A549 (cell line): ENCODE measurements at regions not wholly inside any gene's neighbourhood (a gene's known extent, or its start where the extent isn't known, plus 50 kb on each side); places are given as distances from the start of the nearest gene placed in this dataset.

ENCODE experiments used
- ATAC-seq, 2 experiments: fragments of 200-7000 bp in 1 of 2; fragments of >200 bp in 1 of 2; cut with Nextera tagmentation in 1 of 2; cut with Tn5 transposase in 1 of 2; 3 replicates each; pipeline versions ENCODE4 v1.8.0 to v1.9.1; 2018 to 2020; ENCODE audit warnings: mild to moderate bottlenecking in 1 of 2, moderate library complexity in 1 of 2
- CTCF ChIA-PET: fragments of 300-600 bp; sonication (Branson Sonifier 250); formaldehyde crosslinking; extraction: SDS; loops from one replicate; lab custom pipeline; 2021; ENCODE audit warnings: antibody characterized with exemption, inconsistent platforms; lab: Yijun Ruan, JAX
- POLR2A ChIA-PET: fragments of 350-600 bp; formaldehyde crosslinking; extraction: SDS; loops from one replicate; lab custom pipeline; 2021; ENCODE audit warnings: antibody characterized with exemption, inconsistent platforms; lab: Yijun Ruan, JAX
- DNase-seq, 2 experiments: peaks; one replicate each; pipeline versions ENCODE4 v3.0.0 to v3.0.0-alpha.2; 2011 to 2016; ENCODE audit warnings: low read depth in 1 of 2, low spot score in 1 of 2
- FAIRE-seq: peaks from 2 replicates; lab custom pipeline; 2011; peaks lifted over from hg19 to GRCh38; lab: Jason Lieb, UNC
- H3K27ac ChIP-seq, 2 experiments: fragments of >200 bp; sonication (Bioruptor Twin); formaldehyde crosslinking; 3 replicates each; pipeline ENCODE4 v1.5.1; 2016 to 2017
- H3K4me1 ChIP-seq: fragments of >200 bp; sonication (Bioruptor Twin); formaldehyde crosslinking; 3 replicates; pipeline ENCODE4 v1.6.1; 2016
- H3K4me2 ChIP-seq: fragments of >200 bp; sonication (Bioruptor Twin); formaldehyde crosslinking; 3 replicates; pipeline ENCODE4 v1.6.1; 2016
- H3K4me3 ChIP-seq: fragments of >200 bp; sonication (Bioruptor Twin); formaldehyde crosslinking; 3 replicates; pipeline ENCODE4 v1.5.1; 2016
- H3K9me3 ChIP-seq: fragments of >200 bp; sonication (Bioruptor Twin); formaldehyde crosslinking; 3 replicates; pipeline ENCODE4 v1.6.1; 2016
- CBX8 ChIP-seq: fragments of 200-600 bp; sonication (generic); IDR thresholded peaks from 2 replicates; pipeline ENCODE4 v1.6.1; 2016
- CHD4 ChIP-seq: fragments of 200-600 bp; sonication (generic); IDR thresholded peaks from 2 replicates; pipeline ENCODE4 v1.6.1; 2016; ENCODE audit warnings: antibody characterized with exemption, mild to moderate bottlenecking, borderline replicate concordance
- EP300 ChIP-seq, 2 experiments: fragments of >200 bp; sonication (Bioruptor Twin); formaldehyde crosslinking; IDR thresholded peaks; 2 replicates in 1 of 2; 3 replicates in 1 of 2; pipeline ENCODE4 v1.6.1; 2016 to 2017
- ESRRA ChIP-seq: fragments of 150-350 bp; IDR thresholded peaks from 2 replicates; pipeline ENCODE4 v1.6.1; 2014; ENCODE audit warnings: mild to moderate bottlenecking, low read length, borderline replicate concordance
- FOSB ChIP-seq: fragments of 250-450 bp; sonication (Bioruptor Pico); IDR thresholded peaks from 2 replicates; pipeline ENCODE4 v1.5.0; 2020; ENCODE audit warnings: mild to moderate bottlenecking, moderate library complexity
- FOSL2 ChIP-seq, 2 experiments: fragments of 450-650 bp in 1 of 2; fragments of >200 bp in 1 of 2; sonication (Bioruptor Twin) in 1 of 2; formaldehyde crosslinking; IDR thresholded peaks; 2 replicates each; pipeline versions ENCODE4 v1.5.0 to v1.6.1; 2016 to 2020; ENCODE audit warnings: mild to moderate bottlenecking in 1 of 2, moderate library complexity in 1 of 2
- FOXS1 ChIP-seq: fragments of 250-450 bp; sonication (Bioruptor Pico); IDR thresholded peaks from 2 replicates; pipeline ENCODE4 v1.5.0; 2020; ENCODE audit warnings: mild to moderate bottlenecking, moderate library complexity
- HOXA7 ChIP-seq: fragments of 250-450 bp; sonication (Bioruptor Pico); IDR thresholded peaks from 2 replicates; pipeline ENCODE4 v1.5.0; 2020; ENCODE audit warnings: mild to moderate bottlenecking, moderate library complexity
- HOXB13 ChIP-seq: fragments of 250-450 bp; sonication (Bioruptor Pico); IDR thresholded peaks from 2 replicates; pipeline ENCODE4 v1.5.0; 2020; ENCODE audit warnings: low read depth, mild to moderate bottlenecking, moderate library complexity
- HOXB5 ChIP-seq: fragments of 250-450 bp; sonication (Bioruptor Pico); IDR thresholded peaks from 2 replicates; pipeline ENCODE4 v1.5.0; 2020; ENCODE audit warnings: mild to moderate bottlenecking, moderate library complexity
- JUN ChIP-seq, 2 experiments: fragments of >200 bp; sonication (Bioruptor Twin); formaldehyde crosslinking; IDR thresholded peaks; 2 replicates in 1 of 2; 3 replicates in 1 of 2; pipeline ENCODE4 v1.6.1; 2016 to 2017
- KDM1A ChIP-seq: fragments of 200-600 bp; sonication (generic); IDR thresholded peaks from 2 replicates; pipeline ENCODE4 v1.6.1; 2016; ENCODE audit warnings: low read depth, mild to moderate bottlenecking
- MAFK ChIP-seq: fragments of 450-650 bp; IDR thresholded peaks from 2 replicates; pipeline ENCODE4 v1.6.1; 2014; ENCODE audit not compliant: partially characterized antibody
- MAZ ChIP-seq: fragments of 150-350 bp; IDR thresholded peaks from 2 replicates; pipeline ENCODE4 v1.6.1; 2014; ENCODE audit warnings: antibody characterized with exemption, low read depth, low read length, borderline replicate concordance
- POLR2AphosphoS2 ChIP-seq: conservative IDR thresholded peaks from 2 replicates; pipeline ENCODE4 v1.6.1; 2012; ENCODE audit warnings: low read length, improper control_type of control experiment, inconsistent platforms
- RAD21 ChIP-seq, 2 experiments: fragments of >200 bp in 1 of 2; sonication (Bioruptor Twin) in 1 of 2; formaldehyde crosslinking in 1 of 2; IDR thresholded peaks in 1 of 2; conservative IDR thresholded peaks in 1 of 2; 2 replicates in 1 of 2; 3 replicates in 1 of 2; pipeline ENCODE4 v1.6.1; 2012 to 2018; ENCODE audit warnings: inconsistent platforms in 1 of 2
- RARB ChIP-seq: fragments of 250-450 bp; sonication (Bioruptor Pico); IDR thresholded peaks from 2 replicates; pipeline ENCODE4 v1.8.0; 2021; ENCODE audit warnings: mild to moderate bottlenecking, moderate library complexity
- RNF2 ChIP-seq: fragments of 200-600 bp; sonication (generic); IDR thresholded peaks from 2 replicates; pipeline ENCODE4 v1.6.1; 2016; ENCODE audit warnings: low read depth, mild to moderate bottlenecking, antibody characterized with exemption, moderate library complexity, borderline replicate concordance
- SREBF2 ChIP-seq: fragments of 450-650 bp; IDR thresholded peaks from 2 replicates; pipeline ENCODE4 v1.6.1; 2014; ENCODE audit warnings: mild to moderate bottlenecking, moderate library complexity
- ZC3H11A ChIP-seq: fragments of 450-650 bp; IDR thresholded peaks from 2 replicates; pipeline ENCODE4 v1.6.1; 2014; ENCODE audit warnings: antibody characterized with exemption, mild to moderate bottlenecking
- ZFP36 ChIP-seq: fragments of 450-650 bp; IDR thresholded peaks from 2 replicates; pipeline ENCODE4 v1.6.1; 2014; ENCODE audit warnings: borderline replicate concordance; ENCODE audit not compliant: partially characterized antibody
- ZNF302 ChIP-seq: fragments of 250-450 bp; sonication (Bioruptor Pico); IDR thresholded peaks from 2 replicates; pipeline ENCODE4 v1.9.0; 2021; ENCODE audit warnings: inconsistent platforms, mild to moderate bottlenecking, moderate library complexity
- ZSCAN20 ChIP-seq: fragments of 250-450 bp; sonication (Bioruptor Pico); IDR thresholded peaks from 2 replicates; pipeline ENCODE4 v1.8.0; 2022; ENCODE audit warnings: mild to moderate bottlenecking, moderate library complexity
- WGBS: methylation state at CpG from one replicate; pipeline ENCODE4 v1.1.6; 2017; ENCODE audit errors: missing lambda C conversion rate; 5-methylcytosine and 5-hydroxymethylcytosine counted together
- TF ChIP-seq, protein P1 (sequence below): fragments of >200 bp; sonication (Bioruptor Twin); formaldehyde crosslinking; IDR thresholded peaks from 3 replicates; pipeline ENCODE4 v1.6.1; 2016
- TF ChIP-seq, protein P2 (sequence below): fragments of >200 bp; sonication (Bioruptor Twin); formaldehyde crosslinking; IDR thresholded peaks from 2 replicates; pipeline ENCODE4 v1.6.1; 2016
- TF ChIP-seq, protein P3 (sequence below): fragments of >200 bp; sonication (Bioruptor Twin); formaldehyde crosslinking; IDR thresholded peaks from 3 replicates; pipeline ENCODE4 v1.5.1; 2016
- TF ChIP-seq, protein P4 (sequence below): fragments of 250-450 bp; sonication (Bioruptor Pico); IDR thresholded peaks from 2 replicates; pipeline ENCODE4 v1.5.0; 2020; ENCODE audit warnings: low read depth, mild to moderate bottlenecking, moderate library complexity

DNA sequence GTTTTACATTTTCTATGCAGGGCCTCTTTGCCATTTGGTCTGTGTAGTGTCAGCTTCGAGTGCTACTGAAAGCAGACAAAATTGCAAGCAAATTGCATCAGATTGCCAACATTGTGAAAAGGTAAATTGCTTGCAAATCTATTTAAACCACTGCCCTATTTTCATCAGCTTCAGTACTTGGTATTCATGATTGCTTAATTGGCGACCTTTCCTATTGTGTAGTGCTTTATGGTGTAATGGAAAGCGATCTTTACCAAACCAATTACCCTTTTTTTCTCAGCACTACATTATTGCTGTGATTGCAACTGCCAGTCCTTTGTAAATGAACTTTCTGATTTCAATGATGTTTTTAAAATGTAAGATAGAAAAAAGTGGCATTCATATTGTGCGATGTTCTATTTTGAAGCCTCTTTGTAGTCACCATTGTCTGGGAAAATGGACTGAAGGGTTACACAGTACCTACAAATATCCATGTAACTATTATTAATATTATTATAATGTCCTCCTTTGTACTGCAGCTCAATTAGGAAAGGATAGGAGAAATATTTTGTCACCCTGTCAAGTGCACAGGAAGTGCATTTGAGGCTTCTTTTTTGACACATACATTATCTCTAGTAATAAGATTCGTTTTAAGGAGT is 177.7 kb upstream of the SP8 start:
- ChIA-PET POLR2A (no interaction called here), CTCF (interaction anchor here (1.0 kb wide), 1 partner anchor 26 kb away, joined by 4 read pairs; no protein-coding TSS in a partner anchor)
- Histone ChIP-seq H3K4me3 (no peak overlapping the region), H3K9me3 (no peaks in the 10 kb centered on the region), H3K27ac (no peak overlapping the region), H3K4me1 (no peaks in the 10 kb centered on the region), H3K4me2 (no peak overlapping the region)
- FAIRE-seq (no peak), DNase-seq (no peak), ATAC-seq (no peak)
- no peak for TF ChIP-seq MAFK
- no peak for TF ChIP-seq SREBF2
- no peak for TF ChIP-seq POLR2AphosphoS2
- TF ChIP-seq ESRRA = no peak
- no peak for TF ChIP-seq EP300 (IDR thresholded peaks at IDR 0.05)
- TF ChIP-seq HOXB13 (CRISPR knock-in tag) = no peak
- TF ChIP-seq ZNF302 (CRISPR knock-in tag) = no peak
- TF ChIP-seq KDM1A = no peak
- TF ChIP-seq, protein P1, sequence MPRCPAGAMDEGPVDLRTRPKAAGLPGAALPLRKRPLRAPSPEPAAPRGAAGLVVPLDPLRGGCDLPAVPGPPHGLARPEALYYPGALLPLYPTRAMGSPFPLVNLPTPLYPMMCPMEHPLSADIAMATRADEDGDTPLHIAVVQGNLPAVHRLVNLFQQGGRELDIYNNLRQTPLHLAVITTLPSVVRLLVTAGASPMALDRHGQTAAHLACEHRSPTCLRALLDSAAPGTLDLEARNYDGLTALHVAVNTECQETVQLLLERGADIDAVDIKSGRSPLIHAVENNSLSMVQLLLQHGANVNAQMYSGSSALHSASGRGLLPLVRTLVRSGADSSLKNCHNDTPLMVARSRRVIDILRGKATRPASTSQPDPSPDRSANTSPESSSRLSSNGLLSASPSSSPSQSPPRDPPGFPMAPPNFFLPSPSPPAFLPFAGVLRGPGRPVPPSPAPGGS = no peak
- TF ChIP-seq CBX8 = no peak
- 20% methylated on average over 5 of the region's 5 CpGs for WGBS

DNA sequence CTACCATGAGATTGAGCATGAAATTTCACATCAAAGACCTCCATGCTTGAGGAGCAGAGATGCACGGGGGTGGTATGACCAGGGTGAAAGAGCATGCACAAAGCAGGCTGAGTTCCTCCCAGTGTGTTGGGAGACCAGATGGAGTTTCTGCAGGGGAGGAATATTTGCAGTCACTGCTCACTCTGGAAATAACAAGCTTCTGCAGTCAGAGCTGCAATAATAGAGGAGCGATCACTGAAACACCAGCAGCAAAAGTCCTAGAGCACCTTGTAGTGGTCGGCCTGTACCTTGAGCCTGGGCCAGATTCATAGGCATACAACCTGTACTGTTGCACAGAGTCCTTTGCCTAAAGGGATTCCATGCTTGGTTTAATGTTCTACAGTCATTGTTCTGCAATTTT is 184.5 kb upstream of the SP8 start:
- CTCF ChIA-PET = interaction anchor here (0.7 kb wide), 1 partner anchor 27 kb away, joined by 3 read pairs; no protein-coding TSS in a partner anchor
- Histone ChIP-seq H3K27ac (no peak overlapping the region), H3K4me2 (no peak overlapping the region), H3K4me1 (no peaks in the 10 kb centered on the region), H3K4me3 (no peak overlapping the region), H3K9me3 (no peaks in the 10 kb centered on the region)
- TF ChIP-seq FOSL2 (IDR thresholded peaks at IDR 0.05) = no peak
- TF ChIP-seq FOSL2 (CRISPR knock-in tag; IDR thresholded peaks at IDR 0.05) = no peak
- TF ChIP-seq FOXS1 (CRISPR knock-in tag) = no peak
- no peak for DNase-seq
- no peak for FAIRE-seq
- WGBS = 22% methylated on average over 3 of the region's 3 CpGs
- POLR2A ChIA-PET = no interaction called here
- ATAC-seq = no peak

DNA sequence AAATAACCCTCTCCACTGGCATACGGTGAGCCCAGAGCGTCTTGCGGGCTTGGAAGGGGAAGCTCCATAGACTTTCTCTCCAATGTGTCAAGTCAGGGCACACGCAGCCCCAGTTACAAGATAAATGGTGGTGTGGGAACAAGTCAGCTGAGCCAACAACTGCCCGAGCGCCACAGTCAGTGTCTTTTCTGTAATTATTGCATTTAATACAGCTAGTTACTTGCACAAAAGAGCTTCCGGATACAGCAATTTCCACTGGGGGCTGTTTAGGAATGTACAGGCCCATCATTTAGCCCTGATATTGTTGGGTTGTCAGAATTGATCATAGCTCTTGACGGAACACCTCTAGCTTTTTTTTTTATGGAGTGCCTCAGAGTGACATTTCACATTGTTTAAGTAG is 193.5 kb upstream of the SP8 start:
- H3K27ac ChIP-seq = no peak overlapping the region
- TF ChIP-seq RARB (CRISPR knock-in tag) = no peak
- TF ChIP-seq ZC3H11A = no peak
- no peak for TF ChIP-seq FOSB (CRISPR knock-in tag)
- TF ChIP-seq JUN (IDR thresholded peaks at IDR 0.05) = no peak
- no peak for TF ChIP-seq RNF2
- TF ChIP-seq CHD4 = no peak
- TF ChIP-seq, protein P2, sequence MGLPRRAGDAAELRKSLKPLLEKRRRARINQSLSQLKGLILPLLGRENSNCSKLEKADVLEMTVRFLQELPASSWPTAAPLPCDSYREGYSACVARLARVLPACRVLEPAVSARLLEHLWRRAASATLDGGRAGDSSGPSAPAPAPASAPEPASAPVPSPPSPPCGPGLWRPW = no peak
- no peak for TF ChIP-seq RAD21 (conservative IDR thresholded peaks at IDR 0.05 in 1 of 2, IDR thresholded peaks at IDR 0.05 in 1 of 2)
- no peak for TF ChIP-seq ZSCAN20 (CRISPR knock-in tag)
- TF ChIP-seq, protein P3, sequence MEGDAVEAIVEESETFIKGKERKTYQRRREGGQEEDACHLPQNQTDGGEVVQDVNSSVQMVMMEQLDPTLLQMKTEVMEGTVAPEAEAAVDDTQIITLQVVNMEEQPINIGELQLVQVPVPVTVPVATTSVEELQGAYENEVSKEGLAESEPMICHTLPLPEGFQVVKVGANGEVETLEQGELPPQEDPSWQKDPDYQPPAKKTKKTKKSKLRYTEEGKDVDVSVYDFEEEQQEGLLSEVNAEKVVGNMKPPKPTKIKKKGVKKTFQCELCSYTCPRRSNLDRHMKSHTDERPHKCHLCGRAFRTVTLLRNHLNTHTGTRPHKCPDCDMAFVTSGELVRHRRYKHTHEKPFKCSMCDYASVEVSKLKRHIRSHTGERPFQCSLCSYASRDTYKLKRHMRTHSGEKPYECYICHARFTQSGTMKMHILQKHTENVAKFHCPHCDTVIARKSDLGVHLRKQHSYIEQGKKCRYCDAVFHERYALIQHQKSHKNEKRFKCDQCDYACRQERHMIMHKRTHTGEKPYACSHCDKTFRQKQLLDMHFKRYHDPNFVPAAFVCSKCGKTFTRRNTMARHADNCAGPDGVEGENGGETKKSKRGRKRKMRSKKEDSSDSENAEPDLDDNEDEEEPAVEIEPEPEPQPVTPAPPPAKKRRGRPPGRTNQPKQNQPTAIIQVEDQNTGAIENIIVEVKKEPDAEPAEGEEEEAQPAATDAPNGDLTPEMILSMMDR = no peak
- TF ChIP-seq HOXB5 = no peak
- TF ChIP-seq, protein P4, sequence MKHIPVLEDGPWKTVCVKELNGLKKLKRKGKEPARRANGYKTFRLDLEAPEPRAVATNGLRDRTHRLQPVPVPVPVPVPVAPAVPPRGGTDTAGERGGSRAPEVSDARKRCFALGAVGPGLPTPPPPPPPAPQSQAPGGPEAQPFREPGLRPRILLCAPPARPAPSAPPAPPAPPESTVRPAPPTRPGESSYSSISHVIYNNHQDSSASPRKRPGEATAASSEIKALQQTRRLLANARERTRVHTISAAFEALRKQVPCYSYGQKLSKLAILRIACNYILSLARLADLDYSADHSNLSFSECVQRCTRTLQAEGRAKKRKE (CRISPR knock-in tag) = no peak
- no peak for TF ChIP-seq MAZ
- TF ChIP-seq ZFP36 = no peak
- no peak for TF ChIP-seq HOXA7 (CRISPR knock-in tag)
- 56% methylated on average over 7 of the region's 8 CpGs for WGBS
- ChIA-PET POLR2A (no interaction called here), CTCF (no interaction called here)
- no peak for DNase-seq
- no peaks in the 10 kb centered on the region for H3K4me1 ChIP-seq
- no peak overlapping the region for H3K4me3 ChIP-seq
- ATAC-seq = no peak
- no peak overlapping the region for H3K4me2 ChIP-seq
- no peak for FAIRE-seq
- no peaks in the 10 kb centered on the region for H3K9me3 ChIP-seq
